Adrenal gland (tissue), 5 donors: ENCODE measurements at regions not wholly inside any gene's neighbourhood (a gene's known extent, or its start where the extent isn't known, plus 50 kb on each side); places are given as distances from the start of the nearest gene placed in this dataset.

Source experiments
- POLR2A ChIP-seq, 2 donors: fragments of 450-650 bp; IDR thresholded peaks; one replicate each; pipeline ENCODE4 v1.6.1; 2017; ENCODE audit warnings: antibody characterized with exemption in 2 of 2, mild to moderate bottlenecking in 2 of 2, moderate library complexity in 1 of 2
- TF ChIP-seq, protein P1 (sequence below), 6 experiments: fragments of 450-650 bp in 4 of 6; fragments of 200-600 bp in 2 of 6; sonication (generic) in 1 of 6; IDR thresholded peaks; 1 replicate in 5 of 6; 2 replicates in 1 of 6; pipeline versions ENCODE4 v1.5.1 to v1.8.0; 2016 to 2021; ENCODE audit warnings: antibody characterized with exemption in 6 of 6, mild to moderate bottlenecking in 2 of 6, moderate library complexity in 1 of 6
- donor health status: DM: no; HTN: no; CAD: no.

DNA sequence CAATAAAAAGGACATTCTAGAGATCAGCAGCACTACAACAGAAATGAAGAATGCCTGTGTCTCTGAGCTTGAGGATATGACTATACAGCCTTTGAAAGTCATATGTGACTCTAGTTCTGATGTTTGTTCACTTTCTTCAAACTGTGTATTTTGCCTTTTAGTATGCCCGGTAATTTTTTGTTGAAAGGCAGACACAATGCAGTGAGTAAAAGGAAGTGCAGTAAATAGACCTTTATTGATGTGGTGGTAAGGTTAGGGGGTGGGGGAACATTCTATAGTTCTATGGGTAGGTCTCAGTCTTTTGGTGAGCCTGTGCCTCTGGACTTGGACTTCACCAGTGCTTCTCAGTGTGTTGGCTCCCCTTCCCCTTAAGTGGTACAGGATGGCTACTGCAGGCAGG lies 143.5 kb upstream of the CDC14C start:
- TF ChIP-seq, protein P1, sequence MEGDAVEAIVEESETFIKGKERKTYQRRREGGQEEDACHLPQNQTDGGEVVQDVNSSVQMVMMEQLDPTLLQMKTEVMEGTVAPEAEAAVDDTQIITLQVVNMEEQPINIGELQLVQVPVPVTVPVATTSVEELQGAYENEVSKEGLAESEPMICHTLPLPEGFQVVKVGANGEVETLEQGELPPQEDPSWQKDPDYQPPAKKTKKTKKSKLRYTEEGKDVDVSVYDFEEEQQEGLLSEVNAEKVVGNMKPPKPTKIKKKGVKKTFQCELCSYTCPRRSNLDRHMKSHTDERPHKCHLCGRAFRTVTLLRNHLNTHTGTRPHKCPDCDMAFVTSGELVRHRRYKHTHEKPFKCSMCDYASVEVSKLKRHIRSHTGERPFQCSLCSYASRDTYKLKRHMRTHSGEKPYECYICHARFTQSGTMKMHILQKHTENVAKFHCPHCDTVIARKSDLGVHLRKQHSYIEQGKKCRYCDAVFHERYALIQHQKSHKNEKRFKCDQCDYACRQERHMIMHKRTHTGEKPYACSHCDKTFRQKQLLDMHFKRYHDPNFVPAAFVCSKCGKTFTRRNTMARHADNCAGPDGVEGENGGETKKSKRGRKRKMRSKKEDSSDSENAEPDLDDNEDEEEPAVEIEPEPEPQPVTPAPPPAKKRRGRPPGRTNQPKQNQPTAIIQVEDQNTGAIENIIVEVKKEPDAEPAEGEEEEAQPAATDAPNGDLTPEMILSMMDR (IDR thresholded peaks at IDR 0.05) = no peak
- no peak for TF ChIP-seq POLR2A (IDR thresholded peaks at IDR 0.05)
